ENCODE measurements at regions not wholly inside any gene's neighbourhood (a gene's known extent, or its start where the extent isn't known, plus 50 kb on each side); places are given as distances from the start of the nearest gene placed in this dataset.

- H3K27ac ChIP-seq (ENCODE audit: control insufficient read depth, insufficient read depth, low read length) = no peak overlapping the region
- H4K20me1 ChIP-seq (ENCODE audit: control insufficient read depth, extremely low read depth, insufficient read depth, low read length) = no peaks in the 10 kb centered on the region
- no peak overlapping the region for H3K9ac ChIP-seq (ENCODE audit: control insufficient read depth, extremely low read depth, insufficient read depth, low read length)
- H3K4me3 ChIP-seq (ENCODE audit: control insufficient read depth in 2 of 3, extremely low read depth in 1 of 3, insufficient read depth in 2 of 3, low read depth in 1 of 3, low read length in 3 of 3) = no peak overlapping the region
- H3K27me3 ChIP-seq (ENCODE audit: control insufficient read depth, extremely low read depth, insufficient read depth, low read length) = no peaks in the 10 kb centered on the region
- no peaks in the 10 kb centered on the region for H3K9me1 ChIP-seq (ENCODE audit: control insufficient read depth, extremely low read depth, insufficient read depth, low read length)
- no peaks in the 10 kb centered on the region for H3K79me2 ChIP-seq (ENCODE audit: control insufficient read depth, insufficient read depth, low read length)
- no peak overlapping the region for H3K4me2 ChIP-seq (ENCODE audit: control insufficient read depth, extremely low read depth, insufficient read depth, low read depth, low read length)
- H3K4me1 ChIP-seq (ENCODE audit: control insufficient read depth, extremely low read depth, insufficient read depth, low read length) = no peaks in the 10 kb centered on the region
- no peaks in the 10 kb centered on the region for H3K9me3 ChIP-seq (ENCODE audit: control insufficient read depth, low read depth, low read length)
- FAIRE-seq = no peak
- DNase-seq (ENCODE audit: low read depth, low spot score) = no peak
- TF ChIP-seq EZH2 (IDR thresholded peaks at IDR 0.05; ENCODE audit: low read length) (no peak), CTCF (optimal IDR thresholded peaks at IDR 0.05 in 1 of 3, IDR thresholded peaks at IDR 0.05 in 1 of 3, conservative IDR thresholded peaks at IDR 0.05 in 1 of 3; ENCODE audit: extremely low read depth in 1 of 3, insufficient read depth in 2 of 3, low read length in 3 of 3) (no peak)
- dilution Hi-C loops (cut with MboI; ENCODE audit: extremely low pct_ligation_motif_present, low sequenced_read_pairs) = no loop called here
- no peaks in the 10 kb centered on the region for H3K36me3 ChIP-seq (ENCODE audit: control insufficient read depth in 2 of 2, extremely low read depth in 1 of 2, insufficient read depth in 2 of 2, low read length in 2 of 2)
- H2AFZ ChIP-seq (ENCODE audit: control insufficient read depth, low read length) = no peak overlapping the region
Observed at GRCh38 chr10:90464329-90464728, 393.5 kb downstream of the HTR7 start.

- H3K79me2 ChIP-seq (ENCODE audit: control insufficient read depth, insufficient read depth, low read length) = no peaks in the 10 kb centered on the region
- H3K4me3 ChIP-seq (ENCODE audit: control insufficient read depth in 2 of 3, extremely low read depth in 1 of 3, insufficient read depth in 2 of 3, low read depth in 1 of 3, low read length in 3 of 3) = no peak overlapping the region
- no peak for FAIRE-seq
- no peaks in the 10 kb centered on the region for H3K36me3 ChIP-seq (ENCODE audit: control insufficient read depth in 2 of 2, extremely low read depth in 1 of 2, insufficient read depth in 2 of 2, low read length in 2 of 2)
- H3K9me1 ChIP-seq (ENCODE audit: control insufficient read depth, extremely low read depth, insufficient read depth, low read length) = no peaks in the 10 kb centered on the region
- no peak for TF ChIP-seq CTCF (optimal IDR thresholded peaks at IDR 0.05 in 1 of 3, IDR thresholded peaks at IDR 0.05 in 1 of 3, conservative IDR thresholded peaks at IDR 0.05 in 1 of 3; ENCODE audit: extremely low read depth in 1 of 3, insufficient read depth in 2 of 3, low read length in 3 of 3)
- no peak for TF ChIP-seq EZH2 (IDR thresholded peaks at IDR 0.05; ENCODE audit: low read length)
- dilution Hi-C loops (cut with MboI; ENCODE audit: extremely low pct_ligation_motif_present, low sequenced_read_pairs) = no loop called here
- no peak overlapping the region for H3K27ac ChIP-seq (ENCODE audit: control insufficient read depth, insufficient read depth, low read length)
- DNase-seq (ENCODE audit: low read depth, low spot score) = no peak
- no peak overlapping the region for H3K4me2 ChIP-seq (ENCODE audit: control insufficient read depth, extremely low read depth, insufficient read depth, low read depth, low read length)
- H3K4me1 ChIP-seq (ENCODE audit: control insufficient read depth, extremely low read depth, insufficient read depth, low read length) = no peaks in the 10 kb centered on the region
- H4K20me1 ChIP-seq (ENCODE audit: control insufficient read depth, extremely low read depth, insufficient read depth, low read length) = no peaks in the 10 kb centered on the region
- no peaks in the 10 kb centered on the region for H3K9me3 ChIP-seq (ENCODE audit: control insufficient read depth, low read depth, low read length)
- H3K9ac ChIP-seq (ENCODE audit: control insufficient read depth, extremely low read depth, insufficient read depth, low read length) = no peak overlapping the region
- H3K27me3 ChIP-seq (ENCODE audit: control insufficient read depth, extremely low read depth, insufficient read depth, low read length) = no peaks in the 10 kb centered on the region
- H2AFZ ChIP-seq (ENCODE audit: control insufficient read depth, low read length) = no peak overlapping the region
Observed at GRCh38 chr10:90470966-90471365, 386.9 kb downstream of the HTR7 start.
